Liver (tissue), 8 donors: ENCODE measurements at regions not wholly inside any gene's neighbourhood (a gene's known extent, or its start where the extent isn't known, plus 50 kb on each side); places are given as distances from the start of the nearest gene placed in this dataset.

ENCODE experiments used
- DNase-seq: peaks from one replicate; pipeline ENCODE4 v3.0.0-alpha.2; 2017; ENCODE audit warnings: low spot score
- H3K27ac ChIP-seq, 2 donors: one replicate each; pipeline ENCODE4 v1.7.0; 2013; ENCODE audit warnings: inconsistent platforms in 2 of 2, low read length in 2 of 2, control low read depth in 1 of 2, low read depth in 1 of 2, mild to moderate bottlenecking in 1 of 2
- H3K27me3 ChIP-seq, 4 donors: one replicate each; pipeline versions ENCODE4 v1.6.1 to v1.7.0; 2013; ENCODE audit warnings: low read length in 3 of 4, inconsistent platforms in 1 of 4, mild to moderate bottlenecking in 1 of 4, moderate library complexity in 1 of 4; ENCODE audit not compliant: control insufficient read depth in 4 of 4, insufficient read depth in 4 of 4
- H3K36me3 ChIP-seq, 4 donors: one replicate each; pipeline versions ENCODE4 v1.6.1 to v1.7.0; 2013; ENCODE audit warnings: low read length in 3 of 4, mild to moderate bottlenecking in 3 of 4, low read depth in 1 of 4, moderate library complexity in 1 of 4; ENCODE audit not compliant: control insufficient read depth in 4 of 4, insufficient read depth in 3 of 4
- H3K4me1 ChIP-seq, 4 donors: one replicate each; pipeline versions ENCODE4 v1.6.1 to v1.7.0; 2013; ENCODE audit warnings: low read length in 3 of 4, mild to moderate bottlenecking in 3 of 4, moderate library complexity in 1 of 4; ENCODE audit not compliant: control insufficient read depth in 4 of 4, insufficient read depth in 4 of 4
- H3K4me3 ChIP-seq, 3 donors: one replicate each; pipeline versions ENCODE4 v1.6.1 to v1.7.0; 2013; ENCODE audit warnings: low read length in 3 of 3, control low read depth in 1 of 3, low read depth in 1 of 3, mild to moderate bottlenecking in 1 of 3
- H3K9ac ChIP-seq, 2 donors: one replicate each; pipeline ENCODE4 v1.7.0; 2013; ENCODE audit warnings: low read length in 2 of 2, mild to moderate bottlenecking in 2 of 2, moderate library complexity in 2 of 2, control low read depth in 1 of 2, low read depth in 1 of 2
- H3K9me3 ChIP-seq, 4 donors: one replicate each; pipeline versions ENCODE4 v1.6.1 to v1.7.0; 2013; ENCODE audit warnings: low read length in 3 of 4; ENCODE audit not compliant: control insufficient read depth in 4 of 4
- ATF3 ChIP-seq: IDR thresholded peaks from 2 replicates; pipeline ENCODE4 v1.6.1; 2016; ENCODE audit warnings: antibody characterized with exemption
- CTCF ChIP-seq: fragments of 150-350 bp; IDR thresholded peaks from 2 replicates; pipeline ENCODE4 v1.5.1; 2017; ENCODE audit warnings: improper control_type of control experiment, low read depth, low read length; ENCODE audit not compliant: missing input control
- EGR1 ChIP-seq, 2 donors: IDR thresholded peaks; 2 replicates each; pipeline ENCODE4 v1.6.1; 2016 to 2018; ENCODE audit warnings: antibody characterized with exemption in 2 of 2, low read depth in 2 of 2
- FOXA1 ChIP-seq: IDR thresholded peaks from 2 replicates; pipeline ENCODE4 v1.6.1; 2016; ENCODE audit warnings: antibody characterized with exemption
- FOXA2 ChIP-seq: IDR thresholded peaks from 2 replicates; pipeline ENCODE4 v1.6.1; 2016; ENCODE audit warnings: antibody characterized with exemption
- GABPA ChIP-seq, 2 donors: IDR thresholded peaks in 1 of 2; conservative IDR thresholded peaks in 1 of 2; 2 replicates each; pipeline ENCODE4 v1.6.1; 2016; ENCODE audit warnings: antibody characterized with exemption in 2 of 2, mild to moderate bottlenecking in 1 of 2, moderate library complexity in 1 of 2
- HNF4A ChIP-seq, 2 donors: conservative IDR thresholded peaks; 2 replicates each; pipeline ENCODE4 v1.6.1; 2016; ENCODE audit warnings: antibody characterized with exemption in 2 of 2, mild to moderate bottlenecking in 2 of 2
- HNF4G ChIP-seq: IDR thresholded peaks from 2 replicates; pipeline ENCODE4 v1.6.1; 2016; ENCODE audit warnings: antibody characterized with exemption
- JUND ChIP-seq, 2 donors: IDR thresholded peaks; 2 replicates each; pipeline ENCODE4 v1.6.1; 2016; ENCODE audit warnings: antibody characterized with exemption in 2 of 2
- MAX ChIP-seq: IDR thresholded peaks from 2 replicates; pipeline ENCODE4 v1.6.1; 2016; ENCODE audit warnings: antibody characterized with exemption
- NR2F2 ChIP-seq: IDR thresholded peaks from 2 replicates; pipeline ENCODE4 v1.6.1; 2016; ENCODE audit warnings: antibody characterized with exemption
- RAD21 ChIP-seq, 2 donors: IDR thresholded peaks; 2 replicates each; pipeline ENCODE4 v1.6.1; 2016; ENCODE audit warnings: antibody characterized with exemption in 2 of 2, mild to moderate bottlenecking in 2 of 2
- REST ChIP-seq: IDR thresholded peaks from 2 replicates; pipeline ENCODE4 v1.6.1; 2016; ENCODE audit warnings: antibody characterized with exemption, mild to moderate bottlenecking
- RXRA ChIP-seq, 2 donors: IDR thresholded peaks; 2 replicates each; pipeline ENCODE4 v1.6.1; 2017 to 2018; ENCODE audit warnings: antibody characterized with exemption in 2 of 2, mild to moderate bottlenecking in 1 of 2
- SP1 ChIP-seq: IDR thresholded peaks from 2 replicates; pipeline ENCODE4 v1.6.1; 2018; ENCODE audit warnings: antibody characterized with exemption, mild to moderate bottlenecking
- YY1 ChIP-seq: IDR thresholded peaks from 2 replicates; pipeline ENCODE4 v1.6.1; 2016; ENCODE audit warnings: antibody characterized with exemption, mild to moderate bottlenecking
- WGBS: extraction: QIAGEN DNeasy Blood & Tissue Kit; methylation state at CpG from one replicate; pipeline ENCODE4 v1.1.7; 2013; 5-methylcytosine and 5-hydroxymethylcytosine counted together
- donor health status: healthy.
- donor health status: healthy.
- donor health status: healthy.
- donor health status: healthy.
- donor health status: healthy.

GRCh38 chr11:28770806-28771205 lies 662.6 kb downstream of the METTL15 start:
- Histone ChIP-seq H3K9me3 (peaks cover 0 to 2% (median 0%) of the 10 kb centered on the region in 4 donors), H3K27ac (no peak overlapping the region), H3K36me3 (no peaks in the 10 kb centered on the region), H3K9ac (no peak overlapping the region), H3K4me3 (no peak overlapping the region), H3K27me3 (no peaks in the 10 kb centered on the region), H3K4me1 (no peaks in the 10 kb centered on the region)
- 75% methylated on average over 1 of the region's 1 CpG for WGBS
- no peak for TF ChIP-seq EGR1 (IDR thresholded peaks at IDR 0.05; ENCODE audit: low read depth in 2 of 2)
- TF ChIP-seq CTCF, result no peak
- TF ChIP-seq HNF4A (conservative IDR thresholded peaks at IDR 0.05), result no peak
- no peak for DNase-seq

- H3K4me1 ChIP-seq, result no peaks in the 10 kb centered on the region
- H3K27ac ChIP-seq, result no peak overlapping the region
- no peak overlapping the region for H3K4me3 ChIP-seq
- WGBS, result 61% methylated on average over 1 of the region's 1 CpG
- no peaks in the 10 kb centered on the region for H3K9me3 ChIP-seq
- TF ChIP-seq CTCF, result no peak
- TF ChIP-seq EGR1 (IDR thresholded peaks at IDR 0.05; ENCODE audit: low read depth in 2 of 2), result no peak
- no peak for TF ChIP-seq RAD21 (IDR thresholded peaks at IDR 0.05)
- TF ChIP-seq GABPA (IDR thresholded peaks at IDR 0.05 in 1 of 2, conservative IDR thresholded peaks at IDR 0.05 in 1 of 2), result no peak
- TF ChIP-seq JUND (IDR thresholded peaks at IDR 0.05), result no peak
- no peak for TF ChIP-seq FOXA1
- no peak for TF ChIP-seq NR2F2
- H3K36me3 ChIP-seq, result no peaks in the 10 kb centered on the region
- DNase-seq, result no peak
- no peak overlapping the region for H3K9ac ChIP-seq
- no peaks in the 10 kb centered on the region for H3K27me3 ChIP-seq
These were observed 659.4 kb downstream of the METTL15 start for GRCh38 chr11:28767574-28767973.

- H3K4me1 ChIP-seq, result no peaks in the 10 kb centered on the region
- H3K36me3 ChIP-seq, result no peaks in the 10 kb centered on the region
- no peak overlapping the region for H3K9ac ChIP-seq
- no peak for DNase-seq
- TF ChIP-seq SP1, result no peak
- TF ChIP-seq GABPA (IDR thresholded peaks at IDR 0.05 in 1 of 2, conservative IDR thresholded peaks at IDR 0.05 in 1 of 2), result no peak
- TF ChIP-seq FOXA2, result no peak
- no peak for TF ChIP-seq YY1
- TF ChIP-seq ATF3, result no peak
- TF ChIP-seq REST, result no peak
- no peak for TF ChIP-seq RAD21 (IDR thresholded peaks at IDR 0.05)
- no peak for TF ChIP-seq HNF4G
- TF ChIP-seq MAX, result no peak
- no peak for TF ChIP-seq RXRA (IDR thresholded peaks at IDR 0.05)
- no peaks in the 10 kb centered on the region for H3K27me3 ChIP-seq
- H3K9me3 ChIP-seq, result no peaks in the 10 kb centered on the region
- 62% methylated on average over 1 of the region's 1 CpG for WGBS
- H3K27ac ChIP-seq, result no peak overlapping the region
- H3K4me3 ChIP-seq, result no peak overlapping the region
These were observed 655.7 kb downstream of the METTL15 start for GRCh38 chr11:28763876-28764275.
